ENCODE measurements at regions not wholly inside any gene's neighbourhood (a gene's known extent, or its start where the extent isn't known, plus 50 kb on each side); places are given as distances from the start of the nearest gene placed in this dataset.

DNA sequence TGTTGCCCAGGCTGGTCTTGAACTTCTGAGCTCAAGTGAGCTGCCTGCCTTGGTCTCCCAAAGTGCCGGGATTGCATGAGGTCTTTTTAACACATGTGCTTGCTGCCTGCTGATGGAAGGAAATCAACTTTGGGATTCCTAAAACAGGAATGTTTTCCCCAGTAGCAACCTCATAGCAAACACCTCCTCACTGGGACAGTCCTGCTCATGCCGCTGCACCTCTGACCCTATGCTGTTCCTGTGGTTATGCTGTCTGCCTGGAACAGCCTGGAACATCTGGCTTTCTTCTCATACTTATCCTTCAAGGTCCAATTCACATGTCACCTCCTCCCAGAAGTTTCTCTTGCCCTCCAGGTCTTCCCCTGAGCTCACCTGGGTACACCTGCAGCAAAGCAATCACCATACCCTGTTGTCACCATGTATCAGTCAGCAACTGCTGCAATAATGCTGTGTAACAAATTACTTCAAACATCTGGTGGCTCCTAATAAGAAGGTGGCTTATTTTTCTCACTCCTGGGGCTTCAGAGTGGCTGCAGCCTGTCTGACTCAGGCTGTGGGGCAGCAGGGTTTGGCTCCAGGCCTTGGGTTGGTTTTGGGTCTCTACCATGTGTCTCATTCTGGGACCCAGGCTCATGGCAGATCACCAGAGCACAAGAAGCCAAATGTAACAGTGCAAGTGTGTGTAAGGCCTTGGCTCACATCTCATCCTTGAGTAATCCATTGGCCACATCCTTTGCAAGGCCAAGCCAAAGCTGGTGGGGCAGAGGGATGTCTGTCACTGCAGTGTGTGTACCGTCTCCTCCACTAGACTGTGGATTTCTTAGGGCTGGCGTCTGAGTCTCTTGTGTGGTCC, 59.4 kb upstream of the SORCS2 start:
- Mint-ChIP-seq H3K36me3 (ENCODE audit: low read depth) (no peaks in the 10 kb centered on the region), H3K4me3 (no peak overlapping the region), H3K4me1 (peaks cover 5% of the 10 kb centered on the region), H3K27me3 (no peaks in the 10 kb centered on the region), H3K27ac (no peak overlapping the region), H3K9me3 (peaks cover 10% of the 10 kb centered on the region)
- ChIA-PET CTCF (interaction anchor here (0.6 to 1.0 kb wide), 2 partner anchors 9 to 698 kb away, joined by 3 to 5 read pairs; no protein-coding TSS in a partner anchor), POLR2A (no interaction called here)
- DNase-seq: no peak

DNA sequence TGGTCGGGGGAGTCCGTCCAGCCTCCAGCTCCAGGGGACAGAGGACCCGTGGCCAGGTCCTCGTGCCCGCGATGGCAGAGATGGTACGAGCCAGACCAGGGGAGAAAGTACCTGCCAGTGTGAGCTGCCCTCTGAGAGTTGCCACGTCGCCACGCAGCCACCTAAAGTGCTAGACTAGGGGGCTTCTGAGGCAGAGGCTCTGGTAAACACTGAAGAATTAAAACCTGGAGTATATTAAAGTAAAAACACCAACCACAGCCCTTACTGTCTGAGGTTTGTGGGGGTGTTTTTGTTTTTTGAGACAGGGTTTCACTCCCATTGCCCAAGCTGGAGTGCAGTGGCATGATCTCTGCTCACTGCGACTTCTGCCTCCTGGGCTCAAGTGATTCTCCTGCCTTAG, 60.1 kb upstream of the SORCS2 start:
- Mint-ChIP-seq H3K4me1 (peaks cover 5% of the 10 kb centered on the region), H3K27ac (no peak overlapping the region), H3K36me3 (ENCODE audit: low read depth) (no peaks in the 10 kb centered on the region), H3K4me3 (no peak overlapping the region), H3K27me3 (no peaks in the 10 kb centered on the region), H3K9me3 (peaks cover 10% of the 10 kb centered on the region)
- POLR2A ChIA-PET: no interaction called here
- CTCF ChIA-PET: interaction anchor here (0.6 to 1.0 kb wide), 2 partner anchors 8 to 699 kb away, joined by 3 to 5 read pairs; no protein-coding TSS in a partner anchor
- DNase-seq: no peak

GRCh38 chr4:7131498-7132031, 60.8 kb upstream of the SORCS2 start:
- H3K9me3 Mint-ChIP-seq: peaks cover 10% of the 10 kb centered on the region
- no peak overlapping the region for H3K4me3 Mint-ChIP-seq

DNA sequence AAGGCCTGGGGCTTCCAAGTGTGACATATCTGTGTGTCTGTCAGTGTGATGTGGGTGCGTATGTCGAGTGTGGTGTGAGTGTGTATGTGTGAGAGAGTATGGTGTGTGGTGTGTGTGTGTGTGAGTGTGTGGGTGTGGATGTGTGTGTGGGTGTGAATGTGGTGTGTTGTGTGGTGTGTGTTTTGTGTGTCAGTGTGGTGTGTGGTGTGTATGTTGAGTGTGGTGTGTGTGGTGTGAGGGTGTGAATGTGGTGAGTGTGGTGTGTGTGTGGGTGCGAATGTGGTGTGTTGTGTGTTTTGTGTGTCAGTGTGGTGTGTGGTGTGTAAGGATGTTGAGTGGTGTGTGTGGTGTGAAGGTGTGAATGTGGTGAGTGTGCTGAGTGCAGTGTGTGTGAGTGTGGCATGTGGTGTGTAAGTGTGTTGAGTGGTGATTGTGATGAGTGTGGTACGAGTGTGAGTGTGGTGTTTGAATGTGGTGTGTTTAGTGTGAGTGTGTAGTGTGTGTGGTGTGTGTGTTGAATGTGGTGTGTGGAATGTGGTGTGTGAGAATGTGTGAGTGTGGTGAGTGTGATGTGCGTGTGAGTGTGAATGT, 61.6 kb upstream of the SORCS2 start:
- POLR2A ChIA-PET: no interaction called here
- Mint-ChIP-seq H3K4me1 (peaks cover 5% of the 10 kb centered on the region), H3K27ac (no peak overlapping the region), H3K36me3 (ENCODE audit: low read depth) (no peaks in the 10 kb centered on the region), H3K9me3 (peaks cover 10% of the 10 kb centered on the region), H3K27me3 (no peaks in the 10 kb centered on the region), H3K4me3 (no peak overlapping the region)
- no peak for DNase-seq
- CTCF ChIA-PET: interaction anchor here (1.3 kb wide), 1 partner anchor 11 kb away, joined by 3 read pairs; no protein-coding TSS in a partner anchor

More at GRCh38 chr4:7131498-7132031, 60.8 kb upstream of the SORCS2 start:
- Mint-ChIP-seq H3K4me1 (peaks cover 5% of the 10 kb centered on the region), H3K36me3 (ENCODE audit: low read depth) (no peaks in the 10 kb centered on the region), H3K27ac (no peak overlapping the region), H3K27me3 (no peaks in the 10 kb centered on the region)
- POLR2A ChIA-PET: no interaction called here
- CTCF ChIA-PET: no interaction called here
- DNase-seq: no peak

DNA sequence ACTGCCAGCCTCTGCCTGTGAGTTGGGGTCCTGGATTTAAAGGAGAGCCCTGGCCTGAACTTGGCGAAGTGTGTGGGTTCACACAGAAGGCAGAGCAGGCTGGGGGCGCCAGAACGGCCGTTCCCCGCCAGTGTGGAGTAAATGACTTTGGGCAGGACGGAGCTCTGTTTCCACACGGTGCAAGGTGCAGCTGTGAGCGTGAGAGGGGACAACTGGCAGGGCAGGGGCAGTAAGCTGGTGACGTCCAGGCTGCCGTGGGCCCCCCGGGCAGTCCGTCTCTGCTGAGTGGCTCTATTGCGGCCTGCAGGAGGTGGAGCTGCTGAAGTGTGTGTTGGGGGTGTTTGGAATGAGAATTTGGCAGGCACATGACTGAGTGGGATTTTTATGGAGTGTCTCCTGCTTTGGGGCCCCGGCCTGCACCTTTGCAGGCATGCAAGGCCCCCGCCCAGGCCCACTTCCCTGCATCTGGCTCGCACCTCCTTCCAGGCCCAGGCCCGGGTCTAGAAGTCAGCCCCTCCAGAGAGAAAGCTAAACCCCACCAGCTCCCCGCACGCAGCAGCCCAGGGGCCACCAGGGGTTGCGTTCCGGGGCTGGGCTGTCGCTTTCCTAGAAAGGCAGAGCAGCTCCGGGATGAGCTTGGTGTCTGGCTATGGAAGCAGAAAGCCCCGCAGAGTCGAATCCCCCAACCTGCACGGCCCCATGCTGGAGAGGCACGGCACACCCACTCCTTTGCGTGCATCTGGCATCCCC, 62.2 kb upstream of the GRPEL1 start:
- CTCF ChIA-PET: interaction anchor here (1.3 kb wide), 1 partner anchor 11 kb away, joined by 3 read pairs; no protein-coding TSS in a partner anchor
- Mint-ChIP-seq H3K9me3 (peaks cover 10% of the 10 kb centered on the region), H3K36me3 (ENCODE audit: low read depth) (no peaks in the 10 kb centered on the region), H3K27me3 (no peaks in the 10 kb centered on the region), H3K27ac (no peak overlapping the region), H3K4me1 (peaks cover 4% of the 10 kb centered on the region), H3K4me3 (no peak overlapping the region)
- POLR2A ChIA-PET: no interaction called here
- DNase-seq: no peak

GRCh38 chr4:7128644-7129043, 60.8 kb upstream of the GRPEL1 start:
- ChIA-PET CTCF (interaction anchor here (0.8 kb wide), 1 partner anchor 21 kb away, joined by 3 read pairs; no protein-coding TSS in a partner anchor), POLR2A (no interaction called here)
- no peak for DNase-seq
- H3K27ac Mint-ChIP-seq: no peak overlapping the region
- no peaks in the 10 kb centered on the region for H3K27me3 Mint-ChIP-seq
- no peaks in the 10 kb centered on the region for H3K4me1 Mint-ChIP-seq
- peaks cover 8% of the 10 kb centered on the region for H3K9me3 Mint-ChIP-seq
- no peaks in the 10 kb centered on the region for H3K36me3 Mint-ChIP-seq (ENCODE audit: low read depth)
- no peak overlapping the region for H3K4me3 Mint-ChIP-seq

- DNase-seq: no peak
- H3K27me3 Mint-ChIP-seq: no peaks in the 10 kb centered on the region
- ChIA-PET CTCF (interaction anchor here (0.8 kb wide), 1 partner anchor 21 kb away, joined by 3 read pairs; no protein-coding TSS in a partner anchor), POLR2A (no interaction called here)
- no peak overlapping the region for H3K27ac Mint-ChIP-seq
- H3K4me1 Mint-ChIP-seq: no peaks in the 10 kb centered on the region
- H3K9me3 Mint-ChIP-seq: peaks cover 4% of the 10 kb centered on the region
- no peak overlapping the region for H3K4me3 Mint-ChIP-seq
- no peaks in the 10 kb centered on the region for H3K36me3 Mint-ChIP-seq (ENCODE audit: low read depth)
Observed at GRCh38 chr4:7128234-7128633, 60.4 kb upstream of the GRPEL1 start.

DNA sequence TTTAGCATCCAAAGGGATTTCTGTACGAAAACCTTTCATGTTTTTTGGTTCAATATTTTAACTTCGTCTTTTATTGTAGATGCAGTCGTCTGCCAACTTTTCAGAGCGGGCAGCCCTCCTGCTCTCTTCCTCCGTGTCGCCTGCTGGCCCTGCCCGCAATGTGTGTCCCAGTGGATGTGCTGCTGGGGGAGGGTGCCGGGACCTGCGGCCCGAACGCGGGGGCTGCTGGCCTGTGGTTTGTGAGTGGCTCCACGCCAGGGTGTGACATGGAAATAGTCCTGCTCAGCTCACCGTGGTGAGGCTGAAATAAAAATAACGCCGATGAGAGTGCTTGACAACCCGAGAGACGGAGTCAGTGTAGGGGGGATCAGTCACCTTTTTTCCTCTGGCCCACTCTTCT, 59.7 kb upstream of the GRPEL1 start:
- no peak for DNase-seq
- Mint-ChIP-seq H3K27me3 (no peaks in the 10 kb centered on the region), H3K36me3 (ENCODE audit: low read depth) (no peaks in the 10 kb centered on the region), H3K9me3 (no peaks in the 10 kb centered on the region), H3K4me3 (no peak overlapping the region), H3K27ac (no peak overlapping the region), H3K4me1 (no peaks in the 10 kb centered on the region)
- ChIA-PET POLR2A (no interaction called here), CTCF (interaction anchor here (1.4 kb wide), 1 partner anchor 12 kb away, joined by 3 read pairs; no protein-coding TSS in a partner anchor)

DNA sequence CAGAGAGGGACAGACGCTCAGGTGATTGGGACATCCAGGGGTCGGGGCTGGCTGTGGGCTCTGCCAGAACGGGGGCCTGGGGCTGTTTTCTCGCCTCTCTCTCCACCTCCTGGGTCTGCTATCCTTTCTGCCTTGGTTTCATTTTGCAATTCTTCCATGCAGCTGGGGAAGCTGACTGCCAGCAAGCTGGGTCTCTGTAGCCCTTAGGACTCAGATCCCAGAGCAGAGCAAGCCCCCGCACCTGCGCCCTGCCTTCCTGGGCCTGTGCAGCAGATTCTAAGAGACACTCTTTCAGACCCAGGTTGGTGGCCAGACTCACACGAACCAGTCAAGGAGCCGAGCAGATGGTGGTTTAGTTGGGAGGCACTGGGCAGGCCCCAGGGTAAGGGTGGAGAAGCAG, 59.1 kb upstream of the GRPEL1 start:
- Mint-ChIP-seq H3K36me3 (ENCODE audit: low read depth) (no peaks in the 10 kb centered on the region), H3K27me3 (peaks cover 2% of the 10 kb centered on the region), H3K4me1 (no peaks in the 10 kb centered on the region), H3K4me3 (no peak overlapping the region), H3K27ac (no peak overlapping the region), H3K9me3 (no peaks in the 10 kb centered on the region)
- no peak for DNase-seq
- POLR2A ChIA-PET: no interaction called here
- CTCF ChIA-PET: interaction anchor here (1.4 kb wide), 1 partner anchor 12 kb away, joined by 3 read pairs; no protein-coding TSS in a partner anchor

- CTCF ChIA-PET: no interaction called here
- no peaks in the 10 kb centered on the region for H3K9me3 Mint-ChIP-seq
- no peak overlapping the region for H3K4me3 Mint-ChIP-seq
- peaks cover 2% of the 10 kb centered on the region for H3K27me3 Mint-ChIP-seq
- no peaks in the 10 kb centered on the region for H3K4me1 Mint-ChIP-seq
- no peak for DNase-seq
- H3K27ac Mint-ChIP-seq: no peak overlapping the region
- POLR2A ChIA-PET: no interaction called here
- H3K36me3 Mint-ChIP-seq (ENCODE audit: low read depth): no peaks in the 10 kb centered on the region
Observed at GRCh38 chr4:7124689-7125442, 57.0 kb upstream of the GRPEL1 start.

GRCh38 chr4:7121866-7122653, 54.2 kb upstream of the GRPEL1 start:
- POLR2A ChIA-PET: no interaction called here
- no peaks in the 10 kb centered on the region for H3K4me1 Mint-ChIP-seq
- H3K27ac Mint-ChIP-seq: no peak overlapping the region
- peaks cover 2% of the 10 kb centered on the region for H3K9me3 Mint-ChIP-seq
- DNase-seq: no peak
- CTCF ChIA-PET: no interaction called here
- H3K36me3 Mint-ChIP-seq (ENCODE audit: low read depth): no peaks in the 10 kb centered on the region
- peaks cover 2% of the 10 kb centered on the region for H3K27me3 Mint-ChIP-seq
- no peak overlapping the region for H3K4me3 Mint-ChIP-seq

- H3K27me3 Mint-ChIP-seq: peaks cover 2% of the 10 kb centered on the region
- CTCF ChIA-PET: no interaction called here
- H3K27ac Mint-ChIP-seq: no peak overlapping the region
- DNase-seq: no peak
- H3K9me3 Mint-ChIP-seq: peaks cover 2% of the 10 kb centered on the region
- POLR2A ChIA-PET: no interaction called here
- H3K4me1 Mint-ChIP-seq: no peaks in the 10 kb centered on the region
- no peak overlapping the region for H3K4me3 Mint-ChIP-seq
- no peaks in the 10 kb centered on the region for H3K36me3 Mint-ChIP-seq (ENCODE audit: low read depth)
Observed at GRCh38 chr4:7121174-7121573, 53.3 kb upstream of the GRPEL1 start.
